MM.1S (cell line): ENCODE measurements at regions not wholly inside any gene's neighbourhood (a gene's known extent, or its start where the extent isn't known, plus 50 kb on each side); places are given as distances from the start of the nearest gene placed in this dataset.

Experiments
- DNase-seq: peaks from one replicate; pipeline ENCODE4 v3.0.0-alpha.2; 2015
- H2AFZ ChIP-seq: fragments of 300-600 bp; sonication (generic); 2 replicates; pipeline ENCODE4 v1.6.0; 2016; ENCODE audit warnings: antibody characterized with exemption, low read length
- H3F3A ChIP-seq: fragments of 300-600 bp; sonication (generic); 2 replicates; pipeline ENCODE4 v1.6.1; 2016; ENCODE audit warnings: mild to moderate bottlenecking, antibody characterized with exemption, low read length, moderate library complexity, mixed read lengths; ENCODE audit not compliant: insufficient read depth
- H3K27ac ChIP-seq: fragments of 300-600 bp; sonication (generic); 2 replicates; pipeline ENCODE4 v1.5.1; 2016; ENCODE audit warnings: mild to moderate bottlenecking, low read length
- H3K27me3 ChIP-seq: fragments of 300-600 bp; sonication (generic); replicated peaks from 2 replicates; pipeline ENCODE4 v1.6.0; 2016; ENCODE audit warnings: low read length; ENCODE audit not compliant: insufficient read depth
- H3K36me3 ChIP-seq: fragments of 300-600 bp; sonication (generic); replicated peaks from 2 replicates; pipeline ENCODE4 v1.6.1; 2016; ENCODE audit warnings: mild to moderate bottlenecking, low read length, mixed read lengths; ENCODE audit not compliant: insufficient read depth
- H3K4me1 ChIP-seq: fragments of 300-600 bp; sonication (generic); 2 replicates; pipeline ENCODE4 v1.6.1; 2016; ENCODE audit warnings: low read length, mixed read lengths
- H3K4me2 ChIP-seq: fragments of 300-600 bp; sonication (generic); 2 replicates; pipeline ENCODE4 v1.6.0; 2016; ENCODE audit warnings: low read depth, low read length
- H3K4me3 ChIP-seq: fragments of 300-600 bp; sonication (generic); 2 replicates; pipeline ENCODE4 v1.5.1; 2016; ENCODE audit warnings: low read length, mixed read lengths
- H3K79me2 ChIP-seq: fragments of 300-600 bp; sonication (generic); 2 replicates; pipeline ENCODE4 v1.6.1; 2016; ENCODE audit warnings: mixed run types, low read length, mixed read lengths
- H3K9ac ChIP-seq: fragments of 300-600 bp; sonication (generic); 2 replicates; pipeline ENCODE4 v1.6.1; 2016; ENCODE audit warnings: low read length, mixed read lengths
- H3K9me2 ChIP-seq: fragments of 300-600 bp; sonication (generic); replicated peaks from 2 replicates; pipeline ENCODE4 v1.6.1; 2016; ENCODE audit warnings: mild to moderate bottlenecking, low read length, mixed read lengths; ENCODE audit not compliant: insufficient read depth
- H3K9me3 ChIP-seq: fragments of 300-600 bp; sonication (generic); replicated peaks from 2 replicates; pipeline ENCODE4 v1.6.1; 2016; ENCODE audit warnings: mild to moderate bottlenecking, low read length, mixed read lengths; ENCODE audit not compliant: insufficient read depth
- H4K20me1 ChIP-seq: fragments of 300-600 bp; sonication (generic); 2 replicates; pipeline ENCODE4 v1.6.1; 2016; ENCODE audit warnings: mild to moderate bottlenecking, low read length, moderate library complexity, mixed read lengths; ENCODE audit not compliant: insufficient read depth
- CTCF ChIP-seq: fragments of 300-600 bp; sonication (generic); IDR thresholded peaks from 2 replicates; pipeline ENCODE4 v1.5.1; 2016; ENCODE audit warnings: antibody characterized with exemption, low read length, mixed read lengths
- EZH2 ChIP-seq: fragments of 300-600 bp; sonication (generic); optimal IDR thresholded peaks from 2 replicates; pipeline ENCODE3; 2017; ENCODE audit warnings: low read depth, mild to moderate bottlenecking, antibody characterized with exemption, low read length, mixed read lengths
- EZH2phosphoT487 ChIP-seq: fragments of 300-600 bp; sonication (generic); IDR thresholded peaks from 2 replicates; pipeline ENCODE4 v1.6.1; 2018; ENCODE audit warnings: antibody characterized with exemption, low read length

GRCh38 chr7:94330269-94331020, 64.2 kb upstream of the COL1A2 start:
- no peaks in the 10 kb centered on the region for H3K79me2 ChIP-seq
- TF ChIP-seq EZH2phosphoT487: no peak
- TF ChIP-seq CTCF: no peak
- no peak for TF ChIP-seq EZH2
- H3K4me1 ChIP-seq: no peaks in the 10 kb centered on the region
- no peaks in the 10 kb centered on the region for H3K27me3 ChIP-seq
- no peak overlapping the region for H3K4me3 ChIP-seq
- H4K20me1 ChIP-seq: no peaks in the 10 kb centered on the region
- no peak overlapping the region for H3K27ac ChIP-seq
- H3K9me2 ChIP-seq: no peaks in the 10 kb centered on the region
- no peak for DNase-seq
- H3F3A ChIP-seq: no peaks in the 10 kb centered on the region
- no peak overlapping the region for H3K9ac ChIP-seq
- no peaks in the 10 kb centered on the region for H3K9me3 ChIP-seq
- no peaks in the 10 kb centered on the region for H3K36me3 ChIP-seq
- H2AFZ ChIP-seq: no peak overlapping the region
- H3K4me2 ChIP-seq: no peak overlapping the region

- H3K9me3 ChIP-seq: no peaks in the 10 kb centered on the region
- no peak overlapping the region for H3K27ac ChIP-seq
- no peak overlapping the region for H3K4me2 ChIP-seq
- no peak overlapping the region for H2AFZ ChIP-seq
- TF ChIP-seq EZH2 (no peak), EZH2phosphoT487 (no peak), CTCF (no peak)
- H3F3A ChIP-seq: no peaks in the 10 kb centered on the region
- H3K4me3 ChIP-seq: no peak overlapping the region
- H4K20me1 ChIP-seq: no peaks in the 10 kb centered on the region
- no peak for DNase-seq
- no peak overlapping the region for H3K9ac ChIP-seq
- no peaks in the 10 kb centered on the region for H3K9me2 ChIP-seq
- H3K79me2 ChIP-seq: no peaks in the 10 kb centered on the region
- H3K36me3 ChIP-seq: no peaks in the 10 kb centered on the region
- H3K4me1 ChIP-seq: 0 out of 2 replicates have a peak, but pooled peaks cover 5% of the 10 kb centered on the region
- H3K27me3 ChIP-seq: no peaks in the 10 kb centered on the region
Measured at GRCh38 chr7:94332571-94332970, 62.1 kb upstream of the COL1A2 start.

DNA sequence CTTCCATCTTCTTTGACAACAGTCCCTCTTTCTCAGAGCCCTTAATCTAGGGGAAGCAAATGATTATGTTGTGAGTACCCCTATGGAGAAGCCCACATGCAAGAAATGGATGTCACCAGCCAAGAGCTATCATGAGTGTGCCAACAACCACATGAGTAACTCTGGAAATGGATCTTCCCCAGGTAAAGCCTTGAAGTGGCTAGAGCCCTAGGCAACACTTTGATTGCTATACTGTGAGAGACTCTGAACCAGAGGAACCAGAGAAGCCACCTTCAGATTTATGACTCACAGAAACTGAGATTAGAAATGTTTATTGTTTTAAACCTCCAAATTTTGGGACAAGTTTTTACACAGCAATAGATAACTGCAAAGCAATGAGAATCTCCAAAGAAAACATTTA, 60.9 kb upstream of the COL1A2 start:
- Histone ChIP-seq H4K20me1 (no peaks in the 10 kb centered on the region), H3K9ac (no peak overlapping the region), H2AFZ (no peak overlapping the region), H3F3A (no peaks in the 10 kb centered on the region), H3K4me1 (0 out of 2 replicates have a peak, but pooled peaks cover 5% of the 10 kb centered on the region), H3K4me2 (no peak overlapping the region), H3K4me3 (no peak overlapping the region), H3K79me2 (no peaks in the 10 kb centered on the region), H3K9me3 (no peaks in the 10 kb centered on the region), H3K27ac (no peak overlapping the region), H3K9me2 (no peaks in the 10 kb centered on the region), H3K27me3 (no peaks in the 10 kb centered on the region), H3K36me3 (no peaks in the 10 kb centered on the region)
- TF ChIP-seq CTCF: no peak
- no peak for DNase-seq
